ENCODE measurements at regions not wholly inside any gene's neighbourhood (a gene's known extent, or its start where the extent isn't known, plus 50 kb on each side); places are given as distances from the start of the nearest gene placed in this dataset.
"Not testable (repeated sequence)": the region's sequence is repeated elsewhere in the genome, so short reads cannot be mapped to it uniquely, and the experiment has no call there.

- DNase-seq: no peak
These were observed 150.3 kb upstream of the FGF10 start for GRCh38 chr5:44539602-44539919.

GRCh38 chr5:44538797-44539601 lies 149.8 kb upstream of the FGF10 start:
- no peak for DNase-seq

- DNase-seq: peak; percentile 21
These were observed 147.5 kb upstream of the FGF10 start for GRCh38 chr5:44536650-44537260.

- DNase-seq: no peak
These were observed 146.4 kb upstream of the FGF10 start for GRCh38 chr5:44535621-44536020.

- no peak for DNase-seq
These were observed 143.8 kb upstream of the FGF10 start for GRCh38 chr5:44532981-44533380.

GRCh38 chr5:44531756-44532155 lies 142.5 kb upstream of the FGF10 start:
- DNase-seq: not testable (repeated sequence)

- DNase-seq: not testable (repeated sequence)
These were observed 141.6 kb upstream of the FGF10 start for GRCh38 chr5:44530783-44531182.

- no peak for DNase-seq
These were observed 122.4 kb upstream of the FGF10 start for GRCh38 chr5:44511596-44511995.

GRCh38 chr5:44506561-44506960 lies 117.3 kb upstream of the FGF10 start:
- no peak for DNase-seq

- DNase-seq: no peak
These were observed 110.2 kb upstream of the FGF10 start for GRCh38 chr5:44499381-44499780.

GRCh38 chr5:44497606-44498005 lies 108.4 kb upstream of the FGF10 start:
- DNase-seq: no peak

GRCh38 chr5:44495280-44495679 lies 106.1 kb upstream of the FGF10 start:
- no peak for DNase-seq

GRCh38 chr5:44489759-44490158 lies 100.5 kb upstream of the FGF10 start:
- no peak for DNase-seq

- DNase-seq: no peak
These were observed 97.4 kb upstream of the FGF10 start for GRCh38 chr5:44486591-44486990.

- no peak for DNase-seq
These were observed 64.8 kb upstream of the FGF10 start for GRCh38 chr5:44454002-44454401.

GRCh38 chr5:44446399-44446798 lies 57.2 kb upstream of the FGF10 start:
- DNase-seq: no peak

- DNase-seq: no peak
These were observed 54.0 kb upstream of the FGF10 start for GRCh38 chr5:44443172-44443571.

- DNase-seq: no peak
These were observed 52.2 kb upstream of the FGF10 start for GRCh38 chr5:44441460-44441859.

GRCh38 chr5:44440186-44440585 lies 51.0 kb upstream of the FGF10 start:
- DNase-seq: no peak

Data from midbrain (tissue), 1 donor.